ENCODE measurements at regions not wholly inside any gene's neighbourhood (a gene's known extent, or its start where the extent isn't known, plus 50 kb on each side); places are given as distances from the start of the nearest gene placed in this dataset.
"Not testable (repeated sequence)": the region's sequence is repeated elsewhere in the genome, so short reads cannot be mapped to it uniquely, and the experiment has no call there.

GRCh38 chr22:18731075-18731666, 119.5 kb upstream of the RIMBP3 start:
- no peaks in the 10 kb centered on the region for H3K9me3 ChIP-seq (ENCODE audit: control insufficient read depth in 4 of 4, low read length in 3 of 4)
- H3K36me3 ChIP-seq (ENCODE audit: control insufficient read depth in 4 of 4, insufficient read depth in 3 of 4, low read depth in 1 of 4, low read length in 3 of 4) = no peaks in the 10 kb centered on the region
- no peak overlapping the region for H3K4me3 ChIP-seq (ENCODE audit: low read depth in 1 of 3, low read length in 3 of 3)
- no peak for TF ChIP-seq HNF4A (conservative IDR thresholded peaks at IDR 0.05)
- no peak for TF ChIP-seq EGR1 (IDR thresholded peaks at IDR 0.05; ENCODE audit: low read depth in 2 of 2)
- no peak for TF ChIP-seq TAF1 (conservative IDR thresholded peaks at IDR 0.05)
- TF ChIP-seq, protein P1, sequence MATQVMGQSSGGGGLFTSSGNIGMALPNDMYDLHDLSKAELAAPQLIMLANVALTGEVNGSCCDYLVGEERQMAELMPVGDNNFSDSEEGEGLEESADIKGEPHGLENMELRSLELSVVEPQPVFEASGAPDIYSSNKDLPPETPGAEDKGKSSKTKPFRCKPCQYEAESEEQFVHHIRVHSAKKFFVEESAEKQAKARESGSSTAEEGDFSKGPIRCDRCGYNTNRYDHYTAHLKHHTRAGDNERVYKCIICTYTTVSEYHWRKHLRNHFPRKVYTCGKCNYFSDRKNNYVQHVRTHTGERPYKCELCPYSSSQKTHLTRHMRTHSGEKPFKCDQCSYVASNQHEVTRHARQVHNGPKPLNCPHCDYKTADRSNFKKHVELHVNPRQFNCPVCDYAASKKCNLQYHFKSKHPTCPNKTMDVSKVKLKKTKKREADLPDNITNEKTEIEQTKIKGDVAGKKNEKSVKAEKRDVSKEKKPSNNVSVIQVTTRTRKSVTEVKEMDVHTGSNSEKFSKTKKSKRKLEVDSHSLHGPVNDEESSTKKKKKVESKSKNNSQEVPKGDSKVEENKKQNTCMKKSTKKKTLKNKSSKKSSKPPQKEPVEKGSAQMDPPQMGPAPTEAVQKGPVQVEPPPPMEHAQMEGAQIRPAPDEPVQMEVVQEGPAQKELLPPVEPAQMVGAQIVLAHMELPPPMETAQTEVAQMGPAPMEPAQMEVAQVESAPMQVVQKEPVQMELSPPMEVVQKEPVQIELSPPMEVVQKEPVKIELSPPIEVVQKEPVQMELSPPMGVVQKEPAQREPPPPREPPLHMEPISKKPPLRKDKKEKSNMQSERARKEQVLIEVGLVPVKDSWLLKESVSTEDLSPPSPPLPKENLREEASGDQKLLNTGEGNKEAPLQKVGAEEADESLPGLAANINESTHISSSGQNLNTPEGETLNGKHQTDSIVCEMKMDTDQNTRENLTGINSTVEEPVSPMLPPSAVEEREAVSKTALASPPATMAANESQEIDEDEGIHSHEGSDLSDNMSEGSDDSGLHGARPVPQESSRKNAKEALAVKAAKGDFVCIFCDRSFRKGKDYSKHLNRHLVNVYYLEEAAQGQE (IDR thresholded peaks at IDR 0.05) = no peak
- TF ChIP-seq GABPA (IDR thresholded peaks at IDR 0.05 in 1 of 2, conservative IDR thresholded peaks at IDR 0.05 in 1 of 2) = no peak
- no peaks in the 10 kb centered on the region for H3K27me3 ChIP-seq (ENCODE audit: control insufficient read depth in 4 of 4, insufficient read depth in 4 of 4, low read length in 3 of 4)
- no peak overlapping the region for H3K9ac ChIP-seq (ENCODE audit: low read depth in 1 of 2, low read length in 2 of 2)
- no peaks in the 10 kb centered on the region for H3K4me1 ChIP-seq (ENCODE audit: control insufficient read depth in 4 of 4, insufficient read depth in 4 of 4, low read length in 3 of 4)
- no peak for DNase-seq (ENCODE audit: low spot score)
- H3K27ac ChIP-seq (ENCODE audit: low read depth in 1 of 2, low read length in 2 of 2) = no peak overlapping the region

GRCh38 chr22:18730410-18730809, 118.7 kb upstream of the RIMBP3 start:
- H3K9me3 ChIP-seq (ENCODE audit: control insufficient read depth in 4 of 4, low read length in 3 of 4); H3K4me1 ChIP-seq (ENCODE audit: control insufficient read depth in 4 of 4, insufficient read depth in 4 of 4, low read length in 3 of 4); H3K4me3 ChIP-seq (ENCODE audit: low read depth in 1 of 3, low read length in 3 of 3); H3K27me3 ChIP-seq (ENCODE audit: control insufficient read depth in 4 of 4, insufficient read depth in 4 of 4, low read length in 3 of 4); H3K36me3 ChIP-seq (ENCODE audit: control insufficient read depth in 4 of 4, insufficient read depth in 3 of 4, low read depth in 1 of 4, low read length in 3 of 4); H3K27ac ChIP-seq (ENCODE audit: low read depth in 1 of 2, low read length in 2 of 2); H3K9ac ChIP-seq (ENCODE audit: low read depth in 1 of 2, low read length in 2 of 2): not testable (repeated sequence)
- WGBS = 83% methylated on average over 3 of the region's 3 CpGs
- peak; percentile 90 for DNase-seq (ENCODE audit: low spot score)
